ENCODE measurements at regions not wholly inside any gene's neighbourhood (a gene's known extent, or its start where the extent isn't known, plus 50 kb on each side); places are given as distances from the start of the nearest gene placed in this dataset.

- DNase-seq (ENCODE audit: low read depth in 2 of 3, low spot score in 2 of 3): no peak
Observed at GRCh38 chr11:8796941-8797340, 114.0 kb upstream of the AKIP1 start.

- DNase-seq (ENCODE audit: low read depth in 2 of 3, low spot score in 2 of 3): no peak
Observed at GRCh38 chr11:8799273-8799672, 111.7 kb upstream of the AKIP1 start.

DNA sequence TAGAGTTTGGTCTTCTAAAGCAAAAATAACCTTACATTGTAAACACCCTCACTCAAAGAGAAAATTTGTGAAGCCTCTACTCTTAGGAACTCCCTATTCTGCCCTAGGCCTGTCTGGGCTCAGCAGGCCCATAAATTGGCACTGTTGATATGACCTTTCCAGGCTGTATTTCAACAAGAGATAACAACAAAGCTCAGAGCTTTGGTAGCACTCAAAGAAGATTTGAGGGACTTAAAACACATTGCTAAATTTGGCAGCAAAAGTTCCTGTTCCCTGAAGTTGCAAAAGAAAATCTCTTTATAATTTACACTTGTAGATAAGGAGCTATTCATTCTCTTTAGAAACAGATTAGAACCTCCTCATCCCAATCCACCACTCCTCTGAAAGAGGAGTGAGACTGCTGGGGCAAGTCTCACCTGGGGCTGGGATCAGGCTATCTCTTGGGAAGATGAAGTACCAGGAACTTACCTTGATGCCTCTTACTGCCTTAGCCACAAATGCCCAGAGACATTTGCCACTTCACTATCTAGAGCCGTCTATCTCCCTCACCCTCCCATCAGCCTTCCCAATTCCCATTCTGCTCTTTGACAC is 110.4 kb upstream of the AKIP1 start:
- DNase-seq (ENCODE audit: low read depth in 2 of 3, low spot score in 2 of 3): no peak

- DNase-seq (ENCODE audit: low read depth in 2 of 3, low spot score in 2 of 3): no peak
Observed at GRCh38 chr11:8801121-8801520, 109.9 kb upstream of the AKIP1 start.

DNA sequence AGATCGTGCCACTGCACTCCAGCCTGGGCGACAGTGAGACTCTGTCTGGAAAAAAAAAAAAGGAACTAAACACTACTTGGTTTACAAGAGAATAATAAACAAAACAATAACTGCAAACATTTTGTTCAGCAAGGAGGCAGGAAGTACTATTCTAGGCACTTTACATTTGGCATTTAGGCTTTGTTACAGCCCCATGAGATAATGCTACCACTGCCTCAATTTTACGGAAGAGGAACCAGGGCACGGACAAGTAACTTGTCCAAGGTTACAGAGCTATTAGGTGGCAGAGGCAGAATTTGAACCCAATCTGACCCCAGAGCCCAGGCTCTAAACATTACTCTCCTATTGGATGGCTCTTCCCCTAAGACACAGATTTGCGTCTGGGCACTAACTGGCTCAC is 108.7 kb upstream of the AKIP1 start:
- DNase-seq (ENCODE audit: low read depth in 2 of 3, low spot score in 2 of 3): no peak

GRCh38 chr11:8803973-8804372 is 107.0 kb upstream of the AKIP1 start:
- DNase-seq (ENCODE audit: low read depth in 2 of 3, low spot score in 2 of 3): no peak

DNA sequence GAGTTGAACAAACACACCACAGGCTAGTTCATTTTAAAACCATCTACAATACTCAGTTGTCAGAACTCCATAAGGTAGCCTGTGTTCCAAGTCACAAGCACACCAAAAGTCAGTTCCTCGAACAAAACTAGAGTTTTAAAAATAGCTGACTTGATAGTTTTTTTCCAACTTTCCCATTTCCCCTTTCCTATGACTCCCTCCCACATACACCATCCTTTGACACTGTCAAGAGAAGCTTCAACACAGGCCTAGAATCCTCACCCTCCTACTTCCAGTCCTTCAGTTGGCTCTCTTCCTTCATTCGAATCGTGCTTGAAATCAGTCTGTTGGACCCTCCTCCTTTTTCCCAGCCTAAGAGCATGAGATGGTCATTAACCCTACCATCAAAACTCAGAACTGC is 105.7 kb upstream of the AKIP1 start:
- DNase-seq (ENCODE audit: low read depth in 2 of 3, low spot score in 2 of 3): no peak

DNA sequence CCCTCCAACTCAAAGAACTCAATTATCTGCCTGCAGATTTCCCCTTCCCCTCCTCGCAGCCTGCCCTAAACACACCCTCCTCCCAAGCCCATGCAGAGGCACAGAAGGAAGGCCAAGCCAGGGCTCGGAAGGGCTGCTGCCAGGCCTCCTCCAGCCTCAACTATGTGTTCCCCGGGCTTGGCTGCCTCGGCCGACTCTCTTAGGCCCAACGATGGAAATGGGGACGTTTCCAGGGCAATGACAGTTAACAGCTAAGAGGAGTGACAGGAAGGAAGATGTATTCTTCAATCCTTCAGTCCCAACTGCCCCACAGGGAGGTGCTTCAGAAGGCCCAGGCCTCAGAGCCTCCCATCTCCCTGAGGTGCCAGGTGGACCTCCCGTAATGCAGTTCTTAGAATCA is 104.0 kb upstream of the AKIP1 start:
- no peak for DNase-seq (ENCODE audit: low read depth in 2 of 3, low spot score in 2 of 3)

- DNase-seq (ENCODE audit: low read depth in 2 of 3, low spot score in 2 of 3): no peak
Observed at GRCh38 chr11:8807544-8808225, 103.3 kb upstream of the AKIP1 start.

- no peak for DNase-seq (ENCODE audit: low read depth in 2 of 3, low spot score in 2 of 3)
Observed at GRCh38 chr11:8808226-8808585, 102.8 kb upstream of the AKIP1 start.

GRCh38 chr11:8809241-8809938 is 101.6 kb upstream of the AKIP1 start:
- DNase-seq (ENCODE audit: low read depth in 2 of 3, low spot score in 2 of 3): no peak

DNA sequence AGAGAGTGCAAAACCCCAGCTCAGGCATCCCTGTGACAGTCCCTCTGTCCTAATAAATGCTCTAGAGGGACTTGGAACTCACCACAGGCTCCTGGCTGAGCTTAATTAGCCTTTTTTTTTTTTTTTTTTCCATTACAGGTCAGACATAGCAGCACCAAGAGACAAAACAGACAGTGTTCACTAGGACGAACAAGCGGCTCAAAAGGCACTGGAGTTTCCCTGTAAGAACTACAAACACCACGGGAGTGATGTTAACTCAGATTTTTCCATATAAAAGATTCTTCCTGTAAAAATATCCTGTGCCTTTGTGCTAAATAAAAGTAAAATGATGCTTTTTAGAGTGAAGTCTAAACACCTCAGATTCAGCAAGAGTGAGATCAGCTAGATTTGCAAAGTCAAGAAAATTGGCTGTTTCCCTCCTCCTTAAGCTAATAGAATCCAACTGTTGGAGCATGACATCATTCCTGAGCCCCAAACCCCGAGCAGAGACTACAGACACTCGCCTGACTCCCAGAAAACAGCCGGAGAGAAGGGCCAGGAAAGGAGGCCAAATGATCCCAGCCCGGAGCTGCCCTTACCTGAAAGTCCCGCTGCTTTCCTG is 101.0 kb upstream of the AKIP1 start:
- no peak for DNase-seq (ENCODE audit: low read depth in 2 of 3, low spot score in 2 of 3)

GRCh38 chr11:8810540-8811301 is 100.3 kb upstream of the AKIP1 start:
- peak in 2 of 3 donors; percentile 39 to 41 for DNase-seq (ENCODE audit: low read depth in 2 of 3, low spot score in 2 of 3)

DNA sequence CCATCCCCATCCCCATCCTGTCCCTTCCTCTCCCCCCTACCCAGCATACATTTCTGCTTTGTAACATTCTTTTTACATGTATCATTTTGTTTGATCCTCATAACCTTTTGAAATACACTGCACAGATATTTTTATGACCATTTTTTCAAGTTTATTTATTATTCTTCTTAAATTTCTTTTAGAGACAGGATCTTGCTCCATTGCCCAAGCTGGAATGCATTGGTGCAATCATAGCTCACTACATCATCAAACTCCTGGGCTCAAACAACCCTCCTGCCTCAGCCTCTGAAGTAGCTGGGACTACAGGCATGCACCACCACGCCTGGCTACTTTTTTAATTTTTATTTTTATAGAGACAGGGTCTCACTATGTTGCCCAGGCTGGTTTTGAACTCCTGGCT is 99.4 kb upstream of the AKIP1 start:
- no peak for DNase-seq (ENCODE audit: low read depth in 2 of 3, low spot score in 2 of 3)

- no peak for DNase-seq (ENCODE audit: low read depth in 2 of 3, low spot score in 2 of 3)
Observed at GRCh38 chr11:8812438-8812837, 98.6 kb upstream of the AKIP1 start.

- DNase-seq (ENCODE audit: low read depth in 2 of 3, low spot score in 2 of 3): peak in 2 of 3 donors; percentile 61 to 81
Observed at GRCh38 chr11:8813658-8814057, 97.3 kb upstream of the AKIP1 start.

GRCh38 chr11:8814209-8814922 is 96.6 kb upstream of the AKIP1 start:
- DNase-seq (ENCODE audit: low read depth in 2 of 3, low spot score in 2 of 3): peak in 1 of 3 donors; percentile 21

GRCh38 chr11:8814923-8815240 is 96.1 kb upstream of the AKIP1 start:
- DNase-seq (ENCODE audit: low read depth in 2 of 3, low spot score in 2 of 3): no peak

DNA sequence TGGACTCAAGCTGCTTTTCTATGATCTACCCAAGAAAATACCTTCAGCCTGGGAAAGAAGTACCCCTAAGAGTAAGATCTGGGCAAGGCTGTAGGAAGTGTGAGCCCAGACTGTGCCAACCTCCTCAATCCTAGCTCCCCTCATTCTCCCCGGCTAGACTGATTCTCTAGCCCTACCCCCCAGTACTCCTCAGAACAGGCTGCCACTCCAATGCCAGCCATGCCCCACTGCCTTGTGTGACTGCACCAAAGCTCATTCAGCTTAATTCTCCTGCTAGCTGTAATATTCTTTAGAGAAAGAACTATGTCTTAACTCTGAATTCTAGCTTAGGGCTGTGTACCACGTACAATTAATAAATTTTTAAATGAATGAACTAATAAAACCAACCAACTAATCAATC is 92.6 kb upstream of the AKIP1 start:
- no peak for DNase-seq (ENCODE audit: low read depth in 2 of 3, low spot score in 2 of 3)

GRCh38 chr11:8820401-8820800 is 90.6 kb upstream of the AKIP1 start:
- DNase-seq (ENCODE audit: low read depth in 2 of 3, low spot score in 2 of 3): no peak

- no peak for DNase-seq (ENCODE audit: low read depth in 2 of 3, low spot score in 2 of 3)
Observed at GRCh38 chr11:8822469-8822868, 88.5 kb upstream of the AKIP1 start.
